Karpas-422 (cell line): ENCODE measurements at regions not wholly inside any gene's neighbourhood (a gene's known extent, or its start where the extent isn't known, plus 50 kb on each side); places are given as distances from the start of the nearest gene placed in this dataset.

Experiments used
- DNase-seq: peaks from one replicate; pipeline ENCODE4 v3.0.0-alpha.2; 2015
- H2AFZ ChIP-seq: fragments of 200-600 bp; sonication (generic); 2 replicates; pipeline ENCODE4 v1.6.1; 2014; ENCODE audit warnings: antibody characterized with exemption, low read length, mixed read lengths
- H3K27ac ChIP-seq: fragments of 200-600 bp; sonication (generic); 2 replicates; pipeline ENCODE4 v1.5.1; 2014; ENCODE audit warnings: mild to moderate bottlenecking, low read length, moderate library complexity
- H3K27me3 ChIP-seq: fragments of 200-600 bp; sonication (generic); 2 replicates; pipeline ENCODE4 v1.6.1; 2014; ENCODE audit warnings: low read length, mixed read lengths
- H3K36me3 ChIP-seq: fragments of 200-600 bp; sonication (generic); 2 replicates; pipeline ENCODE4 v1.6.1; 2014; ENCODE audit warnings: low read length, mixed read lengths; ENCODE audit not compliant: insufficient read depth
- H3K4me1 ChIP-seq: fragments of 200-600 bp; sonication (generic); 2 replicates; pipeline ENCODE4 v1.6.1; 2014; ENCODE audit warnings: mild to moderate bottlenecking, low read length, mixed read lengths
- H3K4me2 ChIP-seq: fragments of 200-600 bp; sonication (generic); 2 replicates; pipeline ENCODE4 v1.6.1; 2014; ENCODE audit warnings: low read length, low read depth, mild to moderate bottlenecking; ENCODE audit not compliant: poor library complexity, severe bottlenecking
- H3K4me3 ChIP-seq: fragments of 200-600 bp; sonication (generic); 2 replicates; pipeline ENCODE4 v1.5.1; 2014; ENCODE audit warnings: mild to moderate bottlenecking, antibody characterized with exemption, low read length, mixed read lengths
- H3K79me2 ChIP-seq: fragments of 200-600 bp; sonication (generic); 2 replicates; pipeline ENCODE4 v1.6.1; 2014; ENCODE audit warnings: mild to moderate bottlenecking, low read length, mixed read lengths
- H3K9ac ChIP-seq: fragments of 200-600 bp; sonication (generic); 2 replicates; pipeline ENCODE4 v1.6.0; 2014; ENCODE audit warnings: low read length
- H3K9me2 ChIP-seq: fragments of 200-600 bp; sonication (generic), shearing (Covaris generic); replicated peaks from 2 replicates; pipeline ENCODE4 v1.6.0; 2014; ENCODE audit warnings: mild to moderate bottlenecking, low read length, moderate library complexity; ENCODE audit not compliant: insufficient read depth
- H3K9me3 ChIP-seq: fragments of 300-700, 200-600 bp; sonication (generic); 2 replicates; pipeline ENCODE4 v1.6.1; 2014; ENCODE audit warnings: low read length, mixed read lengths
- H4K20me1 ChIP-seq: fragments of 200-600 bp; sonication (generic); 2 replicates; pipeline ENCODE4 v1.6.1; 2014; ENCODE audit warnings: mild to moderate bottlenecking, antibody characterized with exemption, low read length, low read depth; ENCODE audit not compliant: insufficient read depth

DNA sequence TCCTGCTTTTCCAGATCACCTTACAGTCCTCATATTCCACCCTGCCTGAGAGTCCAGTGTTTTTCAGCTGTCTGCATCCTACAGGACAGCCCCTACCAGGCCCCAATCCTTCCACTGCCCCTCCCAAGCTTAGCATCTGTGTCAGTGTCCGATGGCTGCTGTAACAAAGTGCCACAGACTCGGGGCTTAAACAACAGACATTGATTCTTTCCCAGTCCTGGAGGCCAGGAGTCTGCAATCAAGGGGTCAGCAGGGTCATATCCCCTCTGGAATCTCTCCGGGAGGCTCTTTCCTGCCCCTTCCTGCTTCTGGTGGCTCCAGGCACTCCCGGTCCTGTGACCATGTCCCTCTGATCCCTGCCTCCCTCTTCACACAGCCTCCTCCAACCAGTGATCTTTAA is 396.6 kb upstream of the MAP3K7 start:
- no peak overlapping the region for H3K27ac ChIP-seq
- H3K9me3 ChIP-seq: no peaks in the 10 kb centered on the region
- H3K9me2 ChIP-seq: no peaks in the 10 kb centered on the region
- no peaks in the 10 kb centered on the region for H3K4me1 ChIP-seq
- H3K4me3 ChIP-seq: no peak overlapping the region
- H4K20me1 ChIP-seq: no peaks in the 10 kb centered on the region
- H3K9ac ChIP-seq: no peak overlapping the region
- no peaks in the 10 kb centered on the region for H3K36me3 ChIP-seq
- no peaks in the 10 kb centered on the region for H3K79me2 ChIP-seq
- H3K27me3 ChIP-seq: no peaks in the 10 kb centered on the region
- H2AFZ ChIP-seq: no peak overlapping the region
- H3K4me2 ChIP-seq: no peak overlapping the region
- DNase-seq: no peak

DNA sequence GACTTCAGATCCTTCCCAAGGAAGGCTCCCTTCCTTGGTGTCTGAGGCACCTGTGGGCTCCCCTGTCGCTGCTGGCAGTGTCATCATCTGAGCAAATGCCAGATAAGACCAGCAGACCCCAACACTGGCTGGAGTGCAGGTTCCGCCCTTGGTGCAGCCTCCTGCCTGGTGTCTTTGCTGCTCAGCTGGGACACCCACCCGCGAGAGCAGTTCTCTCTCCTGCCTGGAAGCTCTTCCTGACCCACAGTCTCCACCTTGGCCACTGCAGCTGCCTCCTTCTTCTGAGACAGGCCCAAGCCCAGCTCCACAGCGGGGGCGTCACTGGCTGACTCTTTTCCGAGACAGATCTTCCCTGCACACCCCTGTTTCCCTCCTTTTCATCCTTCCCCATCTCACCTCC is 395.7 kb upstream of the MAP3K7 start:
- H3K36me3 ChIP-seq: no peaks in the 10 kb centered on the region
- no peaks in the 10 kb centered on the region for H3K9me3 ChIP-seq
- no peaks in the 10 kb centered on the region for H3K27me3 ChIP-seq
- H3K9me2 ChIP-seq: no peaks in the 10 kb centered on the region
- H3K4me2 ChIP-seq: no peak overlapping the region
- H4K20me1 ChIP-seq: no peaks in the 10 kb centered on the region
- H3K4me3 ChIP-seq: no peak overlapping the region
- H2AFZ ChIP-seq: no peak overlapping the region
- no peak overlapping the region for H3K27ac ChIP-seq
- no peak for DNase-seq
- H3K4me1 ChIP-seq: no peaks in the 10 kb centered on the region
- H3K79me2 ChIP-seq: no peaks in the 10 kb centered on the region
- H3K9ac ChIP-seq: no peak overlapping the region

DNA sequence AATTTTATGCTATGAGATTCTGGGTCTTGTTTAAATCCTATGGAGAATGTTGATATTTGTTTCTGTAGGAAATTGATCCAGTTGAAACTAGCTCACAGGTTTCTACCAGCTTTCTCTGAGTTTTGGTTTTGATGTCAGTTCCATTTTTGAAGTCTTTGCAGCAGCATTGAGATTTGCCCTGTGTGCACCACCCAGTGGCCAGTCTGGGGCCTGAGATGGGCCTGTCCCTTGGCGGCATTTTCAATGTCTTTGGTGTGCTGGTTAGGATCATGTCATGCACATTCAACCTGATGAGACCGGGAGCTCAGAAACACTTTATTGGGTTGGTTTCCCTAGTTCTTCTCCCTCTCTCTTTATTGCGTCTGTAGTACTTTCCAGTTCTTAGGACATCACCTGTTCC is 395.2 kb upstream of the MAP3K7 start:
- H4K20me1 ChIP-seq: no peaks in the 10 kb centered on the region
- H3K4me3 ChIP-seq: no peak overlapping the region
- no peaks in the 10 kb centered on the region for H3K79me2 ChIP-seq
- H3K36me3 ChIP-seq: no peaks in the 10 kb centered on the region
- H2AFZ ChIP-seq: no peak overlapping the region
- no peaks in the 10 kb centered on the region for H3K9me3 ChIP-seq
- no peak overlapping the region for H3K27ac ChIP-seq
- no peak overlapping the region for H3K4me2 ChIP-seq
- H3K4me1 ChIP-seq: no peaks in the 10 kb centered on the region
- DNase-seq: peak; percentile 45
- H3K27me3 ChIP-seq: no peaks in the 10 kb centered on the region
- no peak overlapping the region for H3K9ac ChIP-seq
- no peaks in the 10 kb centered on the region for H3K9me2 ChIP-seq

DNA sequence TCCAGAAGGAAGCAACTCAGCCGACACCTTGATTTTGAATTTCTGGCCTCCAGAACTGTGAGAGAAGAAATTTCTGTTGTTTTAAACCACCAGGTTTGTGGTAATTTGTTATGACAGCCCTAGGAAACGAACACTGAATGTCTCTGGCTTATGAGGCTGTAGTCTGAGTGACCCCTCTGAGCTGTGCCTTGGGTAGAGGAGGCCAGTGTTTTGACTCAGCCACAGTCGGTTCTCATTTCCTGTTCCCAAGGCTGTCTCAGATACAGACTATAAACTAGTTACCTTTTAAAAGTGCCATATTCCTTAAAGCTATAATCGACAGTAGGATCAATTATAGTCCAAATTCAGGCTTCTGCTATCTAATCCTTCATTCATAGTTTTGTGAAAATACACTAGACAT is 391.2 kb upstream of the MAP3K7 start:
- Histone ChIP-seq H3K9me3 (no peaks in the 10 kb centered on the region), H3K27me3 (0 out of 2 replicates have a peak, but pooled peaks cover 1% of the 10 kb centered on the region), H3K79me2 (no peaks in the 10 kb centered on the region), H3K4me2 (no peak overlapping the region), H3K4me1 (no peaks in the 10 kb centered on the region), H4K20me1 (no peaks in the 10 kb centered on the region), H2AFZ (no peak overlapping the region), H3K9me2 (no peaks in the 10 kb centered on the region), H3K9ac (no peak overlapping the region), H3K4me3 (no peak overlapping the region), H3K36me3 (no peaks in the 10 kb centered on the region), H3K27ac (no peak overlapping the region)
- DNase-seq: no peak

DNA sequence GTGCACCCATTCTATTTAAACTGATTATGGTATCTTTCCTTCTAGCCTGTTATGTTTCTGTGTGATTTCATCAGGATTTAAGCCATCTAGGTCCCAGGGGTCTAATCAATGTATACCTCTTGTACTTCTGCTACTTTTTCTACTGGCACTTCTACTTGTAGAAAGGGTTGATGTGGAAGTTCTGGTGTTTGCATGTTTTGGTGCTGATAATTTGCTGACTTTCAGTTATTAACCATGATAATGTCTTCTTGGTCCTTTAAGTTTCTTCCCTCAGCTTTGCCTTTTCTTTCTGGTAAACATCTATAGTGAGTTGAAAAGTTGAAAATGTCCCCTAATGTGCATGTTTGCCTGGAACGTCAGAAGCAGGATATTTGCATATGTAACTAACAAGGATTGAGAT is 390.6 kb upstream of the MAP3K7 start:
- H3K4me1 ChIP-seq: no peaks in the 10 kb centered on the region
- 0 out of 2 replicates have a peak, but pooled peaks cover 4% of the 10 kb centered on the region for H3K27me3 ChIP-seq
- DNase-seq: no peak
- no peaks in the 10 kb centered on the region for H3K36me3 ChIP-seq
- H3K9me3 ChIP-seq: no peaks in the 10 kb centered on the region
- no peak overlapping the region for H3K9ac ChIP-seq
- no peaks in the 10 kb centered on the region for H4K20me1 ChIP-seq
- no peaks in the 10 kb centered on the region for H3K9me2 ChIP-seq
- H3K4me2 ChIP-seq: no peak overlapping the region
- no peaks in the 10 kb centered on the region for H3K79me2 ChIP-seq
- no peak overlapping the region for H2AFZ ChIP-seq
- no peak overlapping the region for H3K4me3 ChIP-seq
- H3K27ac ChIP-seq: no peak overlapping the region

DNA sequence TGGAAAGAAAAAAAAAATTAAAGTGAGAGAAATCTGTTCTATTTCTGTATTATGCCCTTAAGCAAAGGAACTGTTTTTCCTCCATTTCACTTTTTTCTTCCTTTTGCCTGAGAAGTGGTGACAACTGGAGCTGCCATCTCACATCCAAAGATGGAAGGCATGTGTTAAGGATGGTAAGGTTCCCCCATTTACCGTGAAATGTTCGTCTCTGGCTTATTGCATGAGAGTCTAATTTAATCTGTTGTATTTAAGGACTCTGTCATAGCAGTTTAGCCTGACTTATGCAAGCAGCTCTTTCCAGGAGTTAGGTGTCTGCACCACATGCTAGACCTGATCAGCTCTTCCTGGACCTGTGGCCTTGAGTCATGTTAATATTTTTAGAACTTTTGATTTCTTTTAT is 389.5 kb upstream of the MAP3K7 start:
- Histone ChIP-seq H3K36me3 (no peaks in the 10 kb centered on the region), H3K9me2 (no peaks in the 10 kb centered on the region), H3K79me2 (no peaks in the 10 kb centered on the region), H4K20me1 (no peaks in the 10 kb centered on the region), H3K9ac (no peak overlapping the region), H3K4me2 (no peak overlapping the region), H3K4me1 (no peaks in the 10 kb centered on the region), H3K4me3 (no peak overlapping the region), H2AFZ (no peak overlapping the region), H3K27ac (no peak overlapping the region), H3K9me3 (no peaks in the 10 kb centered on the region), H3K27me3 (0 out of 2 replicates have a peak, but pooled peaks cover 4% of the 10 kb centered on the region)
- no peak for DNase-seq

DNA sequence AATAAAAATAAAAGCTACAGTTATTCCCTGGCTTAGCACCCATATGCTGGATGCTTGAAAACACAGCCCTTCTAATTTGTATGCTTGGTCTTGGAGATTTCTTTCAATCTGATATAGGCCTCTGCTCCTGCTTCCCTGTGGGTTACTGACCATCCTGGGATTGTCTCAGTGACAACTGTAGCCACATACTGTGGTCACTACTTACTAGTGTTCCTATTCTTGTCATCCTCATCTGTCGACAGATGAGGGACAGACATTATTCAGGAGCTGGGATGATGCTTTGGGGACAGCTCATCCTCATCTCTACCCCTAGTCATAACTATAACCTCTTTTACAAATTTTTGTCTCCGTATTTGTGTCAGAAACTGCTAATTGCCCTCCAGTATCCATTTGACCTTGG is 388.9 kb upstream of the MAP3K7 start:
- Histone ChIP-seq H3K9me3 (no peaks in the 10 kb centered on the region), H3K27ac (no peak overlapping the region), H3K4me3 (no peak overlapping the region), H3K27me3 (0 out of 2 replicates have a peak, but pooled peaks cover 4% of the 10 kb centered on the region), H3K4me1 (no peaks in the 10 kb centered on the region), H2AFZ (no peak overlapping the region), H3K4me2 (no peak overlapping the region), H3K79me2 (no peaks in the 10 kb centered on the region), H3K9me2 (no peaks in the 10 kb centered on the region), H3K9ac (no peak overlapping the region), H4K20me1 (no peaks in the 10 kb centered on the region), H3K36me3 (no peaks in the 10 kb centered on the region)
- no peak for DNase-seq

DNA sequence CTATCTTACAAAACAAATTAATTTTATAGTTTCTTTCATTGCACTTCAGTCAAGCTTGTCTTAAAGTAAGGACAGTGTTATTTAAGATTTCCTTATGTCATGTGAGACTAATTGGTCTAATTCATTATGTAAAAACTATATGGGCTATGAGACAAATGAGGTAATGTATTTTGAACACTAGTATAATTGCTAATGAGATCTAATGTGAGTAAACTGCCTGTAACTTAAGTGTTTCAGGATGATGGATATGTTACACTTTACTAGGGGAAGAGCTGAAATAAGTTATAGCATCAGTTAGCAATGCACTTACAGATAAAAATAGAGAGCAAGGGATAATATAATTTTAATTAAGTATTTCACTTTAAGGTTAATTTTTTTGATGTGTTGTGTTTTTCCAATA is 386.3 kb upstream of the MAP3K7 start:
- Histone ChIP-seq H3K27me3 (0 out of 2 replicates have a peak, but pooled peaks cover 4% of the 10 kb centered on the region), H3K4me2 (no peak overlapping the region), H3K36me3 (no peaks in the 10 kb centered on the region), H3K79me2 (no peaks in the 10 kb centered on the region), H3K4me1 (no peaks in the 10 kb centered on the region), H2AFZ (no peak overlapping the region), H3K9me2 (no peaks in the 10 kb centered on the region), H3K27ac (no peak overlapping the region), H4K20me1 (no peaks in the 10 kb centered on the region), H3K4me3 (no peak overlapping the region), H3K9me3 (no peaks in the 10 kb centered on the region), H3K9ac (no peak overlapping the region)
- DNase-seq: no peak

DNA sequence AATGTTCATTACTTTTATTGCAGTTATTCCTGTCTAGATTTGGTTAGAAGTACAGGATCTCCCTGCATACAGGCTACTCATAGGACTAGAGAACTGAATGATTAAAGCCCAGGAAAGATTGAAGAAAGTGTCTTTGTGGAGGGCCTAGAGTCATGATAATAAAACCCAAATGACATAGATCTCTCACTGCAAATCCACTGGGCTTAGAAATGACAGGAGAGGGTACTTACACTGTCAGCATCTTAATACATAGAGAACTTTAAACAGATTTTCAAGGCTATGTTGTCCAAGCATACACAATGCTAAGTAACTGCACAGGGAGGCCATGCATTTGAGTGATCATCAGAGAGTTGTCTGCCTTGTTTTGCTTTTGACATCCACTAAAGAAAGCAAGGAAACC is 383.8 kb upstream of the MAP3K7 start:
- Histone ChIP-seq H3K79me2 (no peaks in the 10 kb centered on the region), H3K4me3 (no peak overlapping the region), H3K27me3 (0 out of 2 replicates have a peak, but pooled peaks cover 4% of the 10 kb centered on the region), H4K20me1 (no peaks in the 10 kb centered on the region), H3K4me1 (no peaks in the 10 kb centered on the region), H3K9me3 (no peaks in the 10 kb centered on the region), H3K36me3 (no peaks in the 10 kb centered on the region), H2AFZ (no peak overlapping the region), H3K9ac (no peak overlapping the region), H3K4me2 (no peak overlapping the region), H3K9me2 (no peaks in the 10 kb centered on the region), H3K27ac (no peak overlapping the region)
- no peak for DNase-seq
